ENCODE measurements at regions not wholly inside any gene's neighbourhood (a gene's known extent, or its start where the extent isn't known, plus 50 kb on each side); places are given as distances from the start of the nearest gene placed in this dataset.

- no peak for TF ChIP-seq CTCF (conservative IDR thresholded peaks at IDR 0.05; ENCODE audit: low read length)
- no peak for TF ChIP-seq EZH2phosphoT487 (IDR thresholded peaks at IDR 0.05; ENCODE audit: borderline replicate concordance, low read depth, low read length)
These were observed 123.6 kb upstream of the ZNF608 start for GRCh38 chr5:124870070-124870469.
